Stimulated activated CD4-positive, alpha-beta T cell treated with anti-CD3 and anti-CD28 coated beads, Interleukin-15, amount 100 ng/mL, for 48 hours (primary cell): ENCODE measurements at regions not wholly inside any gene's neighbourhood (a gene's known extent, or its start where the extent isn't known, plus 50 kb on each side); places are given as distances from the start of the nearest gene placed in this dataset.
"Not testable (repeated sequence)": the region's sequence is repeated elsewhere in the genome, so short reads cannot be mapped to it uniquely, and the experiment has no call there.

ENCODE experiments used
- DNase-seq, 2 donors: peaks; one replicate each; pipeline ENCODE4 v3.0.0-alpha.2; 2020; ENCODE audit warnings: low read depth in 2 of 2

DNA sequence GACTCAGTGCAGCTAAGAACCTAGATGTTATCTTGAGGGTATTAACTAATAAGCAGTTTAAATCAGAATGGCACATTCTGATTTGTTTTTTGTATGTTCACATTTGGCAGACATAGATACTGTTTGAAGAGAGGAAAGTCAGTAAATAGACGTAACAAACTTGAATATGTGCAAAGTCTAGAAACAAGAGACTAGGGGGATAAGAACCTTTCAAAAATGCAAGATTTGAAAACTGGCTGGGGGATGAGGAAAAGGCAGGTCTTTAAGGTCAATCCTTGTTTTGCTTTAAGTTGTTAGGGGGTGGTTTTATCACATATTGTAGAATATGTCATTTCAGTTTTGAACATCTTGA, 136.5 kb downstream of the ZNF92 start:
- not testable (repeated sequence) for DNase-seq

- DNase-seq, result not testable (repeated sequence)
Measured at GRCh38 chr7:65519751-65520150, 146.1 kb downstream of the ZNF92 start.

- DNase-seq, result not testable (repeated sequence)
Measured at GRCh38 chr7:65545465-65546161, 172.0 kb downstream of the ZNF92 start.

DNA sequence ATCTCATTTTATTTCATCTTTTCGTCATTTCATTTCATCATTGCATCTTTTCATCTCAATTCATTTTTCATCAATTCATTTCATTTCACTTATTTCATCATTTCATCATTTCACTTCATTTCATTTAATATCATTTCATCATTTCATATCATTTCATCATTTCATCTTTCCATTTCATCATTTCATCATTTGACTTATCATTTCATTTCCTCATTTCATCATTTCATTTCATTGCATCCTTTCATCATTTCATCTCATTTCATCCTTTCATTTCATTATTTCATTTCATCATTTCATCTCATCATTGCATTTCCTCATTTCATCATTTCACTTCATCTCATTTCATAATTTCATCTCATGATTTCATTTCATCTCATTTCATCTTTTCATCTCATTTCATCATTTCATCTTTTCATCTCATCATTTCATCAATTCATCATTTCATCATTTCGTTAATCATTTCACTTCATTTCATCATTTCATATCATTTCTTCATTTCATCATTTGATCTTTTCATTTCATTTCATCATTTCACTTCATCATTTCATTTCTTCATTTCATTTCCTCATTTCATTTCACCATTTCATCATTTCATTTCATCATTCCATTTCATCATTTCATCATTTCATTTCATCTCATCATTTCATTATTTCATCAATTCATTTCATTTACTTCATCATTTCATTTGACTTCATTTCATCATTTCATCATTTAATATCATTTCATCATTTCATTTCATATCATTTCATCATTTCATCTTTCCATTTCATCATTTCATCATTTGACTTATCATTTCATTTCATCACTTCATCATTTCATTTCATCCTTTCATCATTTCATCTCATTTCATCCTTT, 176.2 kb downstream of the ZNF92 start:
- DNase-seq, result not testable (repeated sequence)

- not testable (repeated sequence) for DNase-seq
Measured at GRCh38 chr7:65550444-65550809, 176.8 kb downstream of the ZNF92 start.

GRCh38 chr7:65551042-65551441, 177.4 kb downstream of the ZNF92 start:
- DNase-seq, result not testable (repeated sequence)

DNA sequence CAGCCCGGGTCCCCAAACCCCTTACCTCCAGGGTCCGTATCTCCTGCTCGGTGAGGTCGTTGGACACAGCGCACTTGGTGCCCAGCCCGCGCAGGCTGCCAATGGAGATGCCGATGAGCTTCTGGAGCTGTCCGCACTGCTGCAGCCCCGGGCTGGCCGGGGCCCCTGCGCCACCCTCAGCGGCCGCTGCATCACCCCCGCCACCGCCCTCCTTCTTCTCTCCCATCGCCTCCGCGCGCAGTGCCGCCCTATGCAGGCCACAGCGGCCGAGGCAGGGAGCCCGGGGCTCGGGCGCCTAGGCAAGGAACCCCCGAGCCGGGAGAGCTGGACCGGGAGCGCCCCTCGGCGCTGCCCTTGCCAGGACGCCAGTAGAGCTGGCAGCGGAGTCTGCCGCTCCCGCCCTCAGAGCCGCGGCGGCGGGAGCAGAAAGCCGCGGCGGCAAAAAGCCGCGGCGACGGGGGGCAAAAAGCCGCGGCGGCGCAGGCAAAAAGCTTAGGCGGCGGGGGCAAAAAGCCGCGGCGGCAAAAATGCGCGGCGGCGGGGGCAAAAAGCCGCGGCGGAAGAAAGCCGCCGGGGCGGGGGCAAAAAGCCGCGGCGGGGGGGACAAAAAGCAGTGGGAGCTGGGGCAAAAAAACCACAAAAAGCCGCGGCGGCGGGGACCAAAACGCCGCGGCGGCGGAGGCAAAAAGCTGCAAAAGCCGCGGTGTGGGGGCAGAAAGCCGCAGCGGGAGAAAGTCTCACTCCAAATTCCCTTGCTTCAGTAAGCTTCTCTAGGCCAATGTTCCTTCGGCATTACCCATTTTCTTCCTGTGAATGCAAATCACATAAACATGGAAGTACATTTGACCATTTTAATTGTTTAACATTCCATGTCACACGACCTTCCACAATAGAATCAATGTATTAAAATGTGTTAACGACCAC, 181.2 kb downstream of the ZNF92 start:
- DNase-seq, result not testable (repeated sequence)

GRCh38 chr7:65558584-65558983, 184.9 kb downstream of the ZNF92 start:
- DNase-seq, result not testable (repeated sequence)

DNA sequence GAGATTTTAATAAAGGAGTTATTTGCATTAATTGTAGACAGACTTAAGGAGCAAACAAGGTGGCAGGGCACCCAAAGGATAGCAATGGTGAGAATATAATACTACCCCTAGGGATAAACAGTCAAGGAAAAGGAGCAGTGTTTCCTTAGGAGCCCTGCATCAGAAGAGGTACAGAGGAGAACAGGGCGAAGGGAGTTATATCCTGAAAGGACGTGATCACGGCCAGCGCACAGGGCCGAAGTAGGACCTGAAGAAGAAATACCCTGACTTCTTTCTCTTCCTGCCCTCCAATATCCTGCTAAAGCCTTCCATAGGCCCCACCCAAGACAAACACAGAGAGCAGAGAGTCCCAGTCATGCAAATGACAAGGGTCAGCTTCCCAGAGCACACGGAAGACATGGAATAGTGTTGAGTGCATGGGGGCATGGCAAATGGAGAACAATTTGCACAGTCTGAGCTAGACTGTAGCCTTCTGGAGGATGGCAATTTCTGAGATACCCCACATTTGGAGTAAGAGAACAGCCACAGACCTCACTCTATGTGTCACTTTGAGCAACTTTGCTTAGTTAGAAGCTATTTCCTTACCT, 188.2 kb downstream of the ZNF92 start:
- not testable (repeated sequence) for DNase-seq

GRCh38 chr7:65562522-65562921, 188.9 kb downstream of the ZNF92 start:
- not testable (repeated sequence) for DNase-seq

DNA sequence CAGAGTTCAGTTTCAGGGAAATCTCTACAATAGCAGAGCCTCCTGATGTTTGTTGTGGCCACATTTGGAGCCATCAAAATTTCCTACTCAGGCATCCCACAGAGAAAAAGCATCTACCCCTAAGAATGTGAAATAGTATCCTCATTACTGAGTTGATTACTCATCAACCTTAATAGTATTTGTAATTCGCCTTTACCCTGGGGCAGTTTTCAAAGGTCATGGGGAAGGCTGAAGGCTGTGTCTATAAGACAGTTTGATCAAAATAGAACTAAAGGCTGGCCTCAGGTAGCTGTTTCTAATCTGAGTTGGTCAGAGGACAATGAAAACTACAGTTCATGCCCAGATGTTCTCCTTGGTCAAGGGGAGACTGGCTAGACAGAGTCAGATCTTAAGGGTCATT, 189.7 kb downstream of the ZNF92 start:
- not testable (repeated sequence) for DNase-seq

DNA sequence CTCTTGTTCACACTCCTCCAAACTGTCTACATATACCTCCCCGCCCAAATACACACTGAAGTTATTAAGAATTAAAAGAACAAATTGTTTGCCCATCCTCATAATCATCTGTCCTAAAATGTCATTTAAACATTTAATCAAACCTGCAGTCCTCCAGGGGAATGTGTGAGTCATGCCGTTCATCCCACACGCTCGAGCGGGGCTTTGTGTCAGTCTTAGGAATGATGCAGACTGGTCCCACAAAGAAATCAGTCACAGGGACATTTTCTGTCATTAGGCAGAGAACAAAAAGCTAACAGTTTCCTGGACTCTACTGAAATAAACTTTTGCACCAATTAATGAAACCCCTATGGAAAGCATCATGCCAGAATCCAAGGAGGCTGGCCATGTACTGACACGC, 194.6 kb downstream of the ZNF92 start:
- DNase-seq, result not testable (repeated sequence)

DNA sequence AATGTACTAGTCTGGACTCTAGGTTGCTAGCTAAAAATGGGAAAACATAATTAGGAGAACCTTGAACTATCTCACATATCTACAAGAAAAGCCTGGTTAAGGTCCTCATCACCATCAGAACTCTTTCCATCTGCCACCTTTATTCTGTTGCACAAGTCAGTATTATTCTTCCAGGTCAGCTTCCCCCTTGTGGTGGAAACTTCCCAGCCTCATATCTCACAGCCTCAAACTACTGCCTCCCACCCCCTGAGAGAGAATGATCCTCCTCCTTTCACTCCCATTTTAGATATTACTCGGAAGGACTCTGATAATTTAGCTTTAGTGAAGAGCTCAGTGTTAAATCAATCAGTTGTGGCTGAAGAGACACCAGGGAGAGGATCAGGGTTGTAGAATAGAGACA, 197.3 kb downstream of the ZNF92 start:
- DNase-seq, result not testable (repeated sequence)

DNA sequence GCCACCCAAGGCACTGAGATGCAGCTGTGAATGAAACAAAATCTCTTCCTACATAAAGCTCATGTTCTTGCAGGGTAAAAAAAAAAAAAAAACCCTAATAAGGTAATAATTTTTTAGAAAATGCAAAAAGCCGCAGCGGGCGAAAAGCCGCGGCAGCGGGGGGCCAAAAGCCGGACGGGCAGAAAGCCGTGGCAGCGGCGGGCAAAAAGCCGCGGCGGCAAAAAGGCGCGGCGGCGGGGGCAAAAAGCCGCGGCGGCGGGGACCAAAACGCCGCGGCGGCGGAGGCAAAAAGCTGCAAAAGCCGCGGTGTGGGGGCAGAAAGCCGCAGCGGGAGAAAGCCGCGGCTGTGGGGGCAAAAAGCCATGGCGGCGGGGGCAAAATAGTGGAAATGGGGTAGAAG, 198.9 kb downstream of the ZNF92 start:
- not testable (repeated sequence) for DNase-seq

DNA sequence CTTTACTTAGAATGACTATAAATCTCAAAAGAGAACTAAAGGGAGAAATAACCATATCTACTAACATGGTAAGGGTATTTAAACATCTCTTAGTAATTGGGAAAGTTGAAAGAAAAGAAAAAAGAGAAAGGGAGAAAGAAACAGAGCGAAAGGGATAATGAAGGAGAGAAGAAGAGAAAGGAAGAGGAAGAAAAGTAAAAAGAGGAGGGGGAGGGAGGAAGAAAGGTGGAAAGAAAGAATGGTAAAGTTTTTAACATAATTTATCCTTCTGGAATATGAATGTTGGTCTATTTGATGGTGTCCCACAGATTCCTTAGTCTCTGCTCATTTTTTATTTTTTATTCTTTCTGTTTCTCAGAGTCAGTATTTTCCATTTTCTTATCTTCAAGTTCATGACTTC, 202.7 kb downstream of the ZNF92 start:
- DNase-seq, result not testable (repeated sequence)

GRCh38 chr7:65582518-65583119, 209.0 kb downstream of the ZNF92 start:
- DNase-seq, result not testable (repeated sequence)

GRCh38 chr7:65602495-65602894, 228.8 kb downstream of the ZNF92 start:
- DNase-seq, result not testable (repeated sequence)

- no peak for DNase-seq
Measured at GRCh38 chr7:65609131-65609530, 235.5 kb downstream of the ZNF92 start.

GRCh38 chr7:65613644-65614289, 240.1 kb downstream of the ZNF92 start:
- DNase-seq, result not testable (repeated sequence)

GRCh38 chr7:65616111-65616510, 242.5 kb downstream of the ZNF92 start:
- DNase-seq, result not testable (repeated sequence)

- not testable (repeated sequence) for DNase-seq
Measured at GRCh38 chr7:65620216-65620615, 246.6 kb downstream of the ZNF92 start.
